HG03457 (cell line): ENCODE measurements at regions not wholly inside any gene's neighbourhood (a gene's known extent, or its start where the extent isn't known, plus 50 kb on each side); places are given as distances from the start of the nearest gene placed in this dataset.
"Not testable (repeated sequence)": the region's sequence is repeated elsewhere in the genome, so short reads cannot be mapped to it uniquely, and the experiment has no call there.

Source experiments
- ATAC-seq: cut with Tn5 transposase; IDR thresholded peaks from one replicate; pipeline ENCODE4 v1.9.1; 2021; ENCODE audit warnings: moderate number of reproducible peaks; ENCODE audit not compliant: unreplicated experiment

- ATAC-seq = no peak
These were observed 129.3 kb upstream of the LMNTD1 start for GRCh38 chr12:25682421-25682820.

GRCh38 chr12:25684070-25684469 lies 131.0 kb upstream of the LMNTD1 start:
- no peak for ATAC-seq

DNA sequence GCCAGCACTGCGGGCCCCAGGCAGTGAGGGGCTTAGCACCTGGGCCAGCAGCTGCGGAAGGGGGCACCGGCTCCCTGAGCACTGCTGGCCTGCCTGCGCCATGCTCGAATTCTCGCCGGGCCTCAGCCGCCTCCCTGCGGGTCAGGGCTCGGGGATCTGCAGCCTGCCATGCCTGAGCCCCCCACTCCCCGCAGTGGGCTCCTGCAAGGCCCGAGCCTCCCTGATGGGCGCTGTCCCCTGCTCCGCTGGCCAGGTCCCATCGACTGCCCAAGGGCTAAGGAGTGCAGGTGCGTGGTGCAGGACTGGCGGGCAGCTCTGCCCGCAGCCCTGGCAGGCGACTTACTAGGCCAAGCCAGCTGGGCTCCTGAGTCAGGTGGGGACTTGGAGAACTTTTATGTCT lies 133.3 kb upstream of the LMNTD1 start:
- no peak for ATAC-seq

DNA sequence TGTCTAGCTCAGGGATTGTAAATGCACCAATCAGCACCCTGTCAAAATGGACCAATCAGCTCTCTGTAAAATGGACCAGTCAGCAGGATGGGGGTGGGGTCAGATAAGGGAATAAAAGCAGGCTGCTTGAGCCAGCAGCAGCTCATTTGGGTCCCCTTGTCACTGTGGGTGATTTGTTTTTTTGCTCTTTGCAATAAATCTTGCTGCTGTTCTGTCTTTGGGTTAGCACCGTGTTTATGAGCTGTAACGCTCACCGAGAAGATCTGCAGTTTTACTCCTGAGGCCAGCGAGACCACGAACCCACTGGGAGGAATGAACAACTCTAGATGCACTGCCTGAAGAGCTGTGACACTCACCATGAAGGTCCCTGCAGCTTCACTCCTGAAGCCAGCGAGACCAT lies 134.1 kb upstream of the LMNTD1 start:
- no peak for ATAC-seq

DNA sequence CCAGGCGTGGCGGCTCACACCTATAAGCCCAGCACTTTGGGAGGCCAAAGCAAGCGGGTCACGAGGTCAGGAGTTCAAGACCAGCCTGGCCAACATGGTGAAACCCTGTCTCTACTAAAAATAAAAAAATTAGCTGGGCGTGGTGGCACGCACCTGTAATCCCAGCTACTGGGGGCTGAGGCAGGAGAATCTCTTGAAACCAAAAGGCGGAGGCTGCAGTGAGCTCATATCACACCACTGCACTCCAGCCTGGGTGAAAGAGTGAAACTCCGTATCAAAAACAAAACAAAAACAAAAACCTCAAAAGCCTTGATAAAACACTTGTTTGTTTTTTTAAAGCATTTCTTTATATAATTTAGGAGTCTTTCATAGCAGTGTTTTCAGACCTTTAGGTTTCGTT lies 135.8 kb upstream of the LMNTD1 start:
- ATAC-seq = not testable (repeated sequence)

DNA sequence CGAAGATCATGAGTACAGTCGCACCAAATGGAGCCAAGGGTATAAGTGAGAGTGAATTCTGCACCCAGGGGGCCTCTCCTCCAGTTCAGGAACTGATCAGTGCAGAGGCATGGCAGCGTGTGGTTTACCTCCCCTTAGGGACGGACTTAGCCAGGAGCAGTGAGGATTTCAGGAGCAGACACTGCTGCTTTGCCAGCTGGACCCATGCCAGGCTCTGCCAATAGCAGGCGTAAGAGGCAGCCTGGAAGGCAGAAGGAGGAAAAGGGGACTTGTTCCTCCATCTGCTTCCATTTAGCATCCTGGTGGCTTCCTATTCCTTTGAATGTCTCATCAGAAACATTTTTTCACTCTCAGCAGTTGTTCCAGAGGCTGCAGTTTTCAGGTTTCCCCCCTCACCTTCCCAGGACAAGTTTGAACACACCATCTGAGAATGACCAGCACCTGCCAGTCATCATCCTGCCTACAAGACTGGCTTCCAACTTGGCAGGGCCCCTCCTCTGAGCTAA lies 137.0 kb upstream of the LMNTD1 start:
- no peak for ATAC-seq

DNA sequence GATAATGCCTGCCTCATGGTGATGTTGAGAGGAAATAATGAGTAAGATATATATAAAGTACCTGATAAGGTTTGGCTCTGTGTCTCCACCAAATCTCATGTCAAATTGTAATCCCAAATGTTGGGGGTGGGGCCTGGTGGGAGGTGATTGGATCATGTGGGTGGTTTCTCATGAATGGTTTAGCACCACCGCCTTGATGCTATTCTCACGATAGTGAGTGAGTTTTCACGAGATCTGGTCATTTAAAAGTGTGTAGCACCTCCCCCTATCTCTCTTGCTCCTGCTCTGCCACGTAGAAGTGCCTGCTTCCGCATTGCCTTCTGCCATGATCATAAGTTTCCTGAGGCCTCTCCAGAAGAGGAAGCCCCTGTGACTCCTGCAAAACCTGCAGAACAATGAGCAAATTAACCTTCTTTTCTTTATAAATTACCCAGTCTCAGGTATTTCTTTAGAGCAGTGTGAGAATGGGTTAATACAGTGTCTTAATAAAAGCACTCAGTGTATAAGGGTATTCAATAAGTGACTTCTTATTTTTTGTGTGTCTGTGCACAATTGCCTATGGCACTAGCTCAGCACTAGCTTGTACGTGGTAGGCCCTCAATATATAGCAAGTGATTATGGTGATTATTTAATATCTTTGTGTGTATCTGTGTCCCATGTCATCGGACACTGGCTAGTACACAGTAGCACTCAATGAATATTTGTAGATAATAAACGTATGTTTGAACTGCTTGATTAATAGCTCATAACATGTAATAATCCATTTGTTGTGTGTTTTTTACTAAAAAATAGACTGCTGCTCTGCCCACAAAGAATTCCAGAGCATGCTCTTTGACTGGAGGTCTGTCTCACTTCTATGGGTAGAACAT lies 138.1 kb upstream of the LMNTD1 start:
- no peak for ATAC-seq

GRCh38 chr12:25691865-25692114 lies 138.7 kb upstream of the LMNTD1 start:
- ATAC-seq = no peak

DNA sequence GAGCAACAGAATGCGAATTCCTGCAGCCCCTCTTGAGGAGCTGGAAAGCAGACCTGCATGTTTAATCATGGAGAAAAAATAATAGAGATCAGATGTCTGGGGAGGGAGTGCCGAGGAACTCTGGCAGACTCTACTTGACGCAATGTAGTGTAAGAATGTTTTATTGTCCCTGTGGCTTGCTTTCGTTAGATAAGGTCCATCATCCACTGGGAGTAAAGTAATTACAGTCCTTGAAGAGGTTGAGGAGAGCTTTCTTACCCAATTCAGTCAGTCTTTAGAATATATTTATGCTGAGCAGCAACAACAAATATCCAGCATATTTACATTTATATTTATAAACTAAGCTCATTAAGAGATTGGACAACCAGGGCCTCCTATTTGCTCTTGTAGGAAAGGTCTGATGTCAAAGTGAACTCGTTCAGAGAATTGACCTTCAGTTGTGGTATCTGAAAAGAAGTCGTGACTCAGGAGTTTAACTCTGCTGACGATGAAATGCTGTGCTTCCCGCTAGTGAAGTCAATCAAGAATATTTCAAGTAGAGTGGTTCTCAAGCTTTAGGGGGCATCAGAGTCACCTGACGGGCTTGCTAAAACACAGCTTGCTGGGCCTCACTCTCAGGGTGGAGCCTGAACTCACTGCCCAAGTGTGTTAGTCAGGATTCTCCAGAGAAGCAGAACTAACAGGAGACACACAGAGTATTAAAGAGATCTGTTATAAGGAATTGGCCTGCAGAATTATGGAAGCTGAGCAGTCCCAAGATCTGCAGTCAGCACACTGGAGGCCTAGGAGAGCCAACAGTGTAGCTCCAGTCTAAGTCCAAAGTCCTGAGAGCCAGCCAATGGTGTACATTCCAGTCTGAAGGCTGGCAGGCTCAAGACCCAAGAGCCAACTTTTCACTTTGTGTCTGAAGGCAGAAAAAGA lies 139.3 kb upstream of the LMNTD1 start:
- no peak for ATAC-seq

GRCh38 chr12:25694072-25694471 lies 141.0 kb upstream of the LMNTD1 start:
- no peak for ATAC-seq

DNA sequence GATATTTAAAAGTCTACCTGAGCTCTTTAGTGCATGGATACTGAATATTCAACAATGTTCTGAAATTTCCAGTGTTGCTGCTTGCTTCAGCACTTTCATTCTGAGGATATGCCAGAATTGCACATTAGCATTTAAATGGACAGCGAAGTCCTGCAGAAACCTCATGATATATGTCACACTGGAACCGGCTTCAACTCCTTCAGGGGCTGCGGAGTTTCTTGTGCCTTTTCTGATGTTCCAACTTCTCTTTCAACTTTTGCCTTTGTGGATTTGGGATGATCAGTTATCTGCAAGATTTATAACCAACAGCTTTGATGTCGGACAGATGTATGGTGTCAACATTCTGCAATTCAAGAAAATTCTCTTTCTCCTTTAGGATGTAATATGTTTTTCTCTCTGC lies 142.5 kb upstream of the LMNTD1 start:
- no peak for ATAC-seq

DNA sequence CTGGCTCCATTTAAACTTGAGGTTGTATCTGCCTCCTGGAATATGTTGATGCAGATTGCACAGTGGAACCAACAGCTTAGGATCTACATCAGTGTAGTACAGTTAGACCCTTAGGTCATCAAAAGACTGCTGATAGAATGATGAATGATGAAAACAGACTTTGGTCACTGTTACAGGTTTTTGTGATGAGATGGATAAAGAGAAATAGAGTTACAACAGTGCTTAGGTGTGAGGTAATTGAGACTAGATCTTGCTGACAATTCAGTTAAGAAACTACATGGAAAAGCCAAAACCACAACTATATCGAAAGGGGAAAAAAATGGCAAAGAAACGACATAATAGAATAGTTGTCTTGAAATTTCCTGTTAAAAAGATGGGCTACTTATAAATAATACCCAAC lies 145.7 kb upstream of the LMNTD1 start:
- no peak for ATAC-seq

DNA sequence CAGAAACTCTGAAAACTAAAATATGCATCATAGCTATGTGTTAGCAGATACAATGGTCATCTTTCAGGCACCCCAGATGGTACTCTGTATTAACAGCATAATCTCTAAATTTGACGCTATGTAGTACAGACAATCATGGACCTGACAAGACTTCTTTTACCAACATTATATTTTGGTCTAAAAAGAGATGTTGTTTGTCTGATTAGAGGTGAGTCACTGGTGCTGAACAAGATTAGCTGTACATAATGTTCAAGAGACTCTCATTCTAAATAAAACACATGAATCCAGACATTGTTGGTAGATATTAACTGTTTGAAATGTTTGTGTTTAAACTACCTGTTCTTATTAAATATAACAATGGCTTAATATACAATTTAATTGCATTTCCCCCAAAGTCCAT lies 146.4 kb upstream of the LMNTD1 start:
- ATAC-seq = no peak

DNA sequence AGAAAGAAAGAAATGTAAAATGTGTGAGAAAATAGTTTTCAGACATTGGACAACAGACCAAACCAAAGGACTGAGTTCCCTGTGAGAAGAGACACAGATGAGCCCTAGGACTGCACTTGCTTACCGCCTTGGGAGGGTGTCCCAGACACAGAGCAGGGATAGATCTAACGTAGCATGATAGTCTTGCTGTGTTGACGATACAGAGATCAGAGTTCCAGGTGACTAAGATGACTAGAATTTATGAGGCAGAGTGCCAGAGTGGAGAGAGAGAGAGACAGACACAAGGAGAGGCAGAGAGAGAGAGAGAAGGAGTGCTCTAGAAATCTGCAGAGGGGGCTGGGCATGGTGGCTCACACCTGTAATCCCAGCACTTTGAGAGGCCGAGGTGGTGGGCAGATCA lies 148.2 kb upstream of the LMNTD1 start:
- ATAC-seq = no peak

DNA sequence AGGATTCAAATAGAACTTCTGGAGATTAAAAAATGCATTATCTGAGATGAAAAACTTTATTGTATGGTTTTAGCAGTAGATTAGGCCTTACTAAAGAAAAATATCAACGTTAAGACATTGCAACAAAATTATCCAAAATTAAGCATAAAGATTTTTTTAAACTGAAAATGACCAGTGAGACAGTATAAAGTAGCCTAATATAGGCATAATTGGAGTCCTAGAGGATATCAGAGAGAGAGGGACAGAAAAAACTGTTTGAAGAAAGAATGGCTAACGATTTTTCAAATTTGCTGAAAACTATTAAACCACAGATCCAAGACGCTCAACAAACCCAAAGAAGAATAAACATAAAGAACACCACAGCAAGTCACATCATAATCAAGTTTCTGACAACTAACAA lies 149.5 kb upstream of the LMNTD1 start:
- no peak for ATAC-seq

- ATAC-seq = no peak
These were observed 152.2 kb upstream of the LMNTD1 start for GRCh38 chr12:25705261-25705660.

DNA sequence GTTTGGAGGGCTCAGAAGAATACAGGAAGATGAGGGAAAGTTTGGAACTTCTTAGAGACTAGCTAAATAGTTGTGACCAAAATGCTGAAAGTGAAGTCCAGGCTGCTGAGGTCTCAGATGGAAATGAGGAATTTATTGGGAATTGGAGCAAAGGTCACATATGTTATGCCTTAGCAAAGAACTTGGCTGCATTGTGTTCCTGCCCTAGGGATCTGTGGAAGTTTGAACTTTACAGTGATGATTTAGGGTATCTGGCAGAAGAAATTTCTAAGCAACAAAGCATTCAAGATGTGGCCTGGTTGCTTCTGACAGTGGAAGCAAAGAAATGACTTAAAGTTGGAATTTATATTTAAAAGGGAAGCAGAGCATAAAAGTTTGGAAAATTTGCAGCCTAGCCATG lies 153.6 kb upstream of the LMNTD1 start:
- not testable (repeated sequence) for ATAC-seq

- ATAC-seq = no peak
These were observed 154.0 kb upstream of the LMNTD1 start for GRCh38 chr12:25707056-25707455.

- no peak for ATAC-seq
These were observed 155.6 kb upstream of the LMNTD1 start for GRCh38 chr12:25708661-25709060.

DNA sequence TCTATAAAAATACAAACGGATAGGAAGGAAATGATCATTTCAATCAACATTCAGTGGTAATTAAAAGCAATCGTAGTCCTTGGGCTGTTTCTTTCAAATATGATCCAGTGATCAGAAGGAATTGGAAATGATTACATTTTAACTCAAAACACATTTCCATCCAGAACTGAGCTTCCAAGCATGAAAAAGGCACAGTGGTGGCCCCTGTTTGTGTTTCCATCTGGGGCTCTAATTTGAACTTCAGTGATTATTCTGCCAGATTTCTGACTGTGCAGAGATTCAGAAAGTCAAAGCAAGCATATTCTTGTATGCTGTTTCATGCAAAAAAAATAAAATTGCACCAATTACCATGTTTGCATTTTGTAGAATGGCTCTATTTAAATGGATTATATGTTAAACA lies 157.0 kb upstream of the LMNTD1 start:
- ATAC-seq = no peak

DNA sequence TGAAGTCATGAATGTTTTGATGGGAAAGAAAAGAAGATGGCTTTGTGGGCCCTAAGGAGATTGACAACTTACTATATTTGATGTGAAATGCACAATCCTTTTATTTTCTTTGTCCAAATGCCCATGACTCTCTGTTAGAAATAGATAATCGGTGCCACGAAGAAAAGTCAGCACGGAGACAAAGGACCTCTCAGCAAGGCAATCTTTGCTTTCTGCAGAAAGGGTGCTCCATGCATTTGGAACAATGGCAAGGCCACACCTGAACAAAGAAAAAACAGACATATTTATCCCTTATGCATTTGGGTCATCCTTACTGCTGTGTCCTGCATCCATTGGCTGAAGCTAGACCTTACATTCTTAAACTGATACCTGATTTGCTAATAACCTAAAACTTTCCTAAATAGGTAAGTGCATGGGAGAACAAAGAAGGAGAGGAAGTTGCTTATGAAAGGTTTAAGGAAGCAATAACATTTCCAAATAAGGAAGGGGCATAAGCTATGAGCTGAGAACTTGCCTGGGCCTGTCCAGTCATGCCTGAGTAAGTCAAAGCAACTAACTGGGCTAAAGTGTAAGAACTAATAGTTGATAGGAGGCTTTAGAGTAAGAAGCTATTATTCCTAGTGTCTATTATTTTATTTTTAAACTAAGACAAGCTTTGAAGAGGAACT lies 158.0 kb upstream of the LMNTD1 start:
- not testable (repeated sequence) for ATAC-seq

GRCh38 chr12:25712169-25712568 lies 159.1 kb upstream of the LMNTD1 start:
- no peak for ATAC-seq
